SH-SY5Y (cell line): ENCODE measurements at regions not wholly inside any gene's neighbourhood (a gene's known extent, or its start where the extent isn't known, plus 50 kb on each side); places are given as distances from the start of the nearest gene placed in this dataset.

Experiments used
- GATA2 ChIP-seq: IDR thresholded peaks from 2 replicates; pipeline ENCODE4 v1.6.1; 2011; ENCODE audit warnings: mild to moderate bottlenecking, low read depth, low read length
- GATA3 ChIP-seq: IDR thresholded peaks from 2 replicates; pipeline ENCODE4 v1.6.1; 2011; ENCODE audit warnings: low read depth, mild to moderate bottlenecking, low read length, moderate library complexity

DNA sequence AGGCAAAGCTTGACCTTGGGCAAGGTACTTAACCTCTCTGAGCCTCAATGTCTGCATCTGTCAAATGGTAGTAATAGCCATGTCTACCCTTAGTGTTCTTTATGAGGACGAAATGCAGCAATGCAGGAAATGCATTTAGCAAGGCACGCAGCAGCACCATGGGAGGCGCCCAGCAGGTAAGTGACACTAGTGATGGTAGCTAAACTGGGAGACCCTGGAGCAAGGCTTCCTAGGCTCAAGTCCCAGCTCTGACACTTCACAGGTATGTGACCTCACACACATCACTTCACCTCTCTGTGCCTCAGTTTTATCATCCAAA lies 289.0 kb downstream of the RRAGC start:
- TF ChIP-seq GATA2, result no peak
- TF ChIP-seq GATA3, result no peak
